ENCODE measurements at regions not wholly inside any gene's neighbourhood (a gene's known extent, or its start where the extent isn't known, plus 50 kb on each side); places are given as distances from the start of the nearest gene placed in this dataset.

DNA sequence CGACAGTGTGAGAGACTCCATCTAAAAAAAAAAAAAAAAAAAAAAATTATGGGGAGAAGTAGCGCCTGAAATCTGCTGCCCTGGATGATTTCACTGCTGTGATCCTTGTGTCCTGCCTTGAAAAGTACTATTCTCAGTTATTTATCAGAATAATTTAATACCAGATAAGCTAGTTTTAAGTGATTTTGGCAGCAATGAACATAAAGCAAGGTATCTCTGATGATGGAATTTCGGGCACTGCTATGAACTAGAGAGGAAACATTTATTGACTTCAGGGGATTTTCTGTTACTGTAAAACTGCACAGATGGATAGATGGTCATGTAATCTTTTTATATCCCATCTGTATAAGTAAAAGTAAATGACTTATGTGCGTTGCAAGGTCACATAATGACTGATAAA is 619.1 kb upstream of the ANKRD30A start:
- FAIRE-seq (no peak), DNase-seq (ENCODE audit: low read depth, low spot score) (no peak)
- Histone ChIP-seq H3K27ac (ENCODE audit: insufficient read depth, low read depth, low read length) (no peak overlapping the region), H3K27me3 (ENCODE audit: control insufficient read depth in 2 of 2, insufficient read depth in 2 of 2, low read length in 2 of 2) (peaks cover 2 to 9% of the 10 kb centered on the region in 2 experiments), H2AFZ (ENCODE audit: low read depth, low read length) (no peak overlapping the region), H3K9me3 (replicated peaks; ENCODE audit: control insufficient read depth, insufficient read depth, low read length) (no peaks in the 10 kb centered on the region), H3K4me3 (replicated peaks in 1 of 3; ENCODE audit: insufficient read depth in 1 of 3, low read depth in 1 of 3, low read length in 3 of 3) (no peak overlapping the region), H3K9ac (replicated peaks; ENCODE audit: extremely low read depth, insufficient read depth, low read length) (no peak overlapping the region), H3K4me1 (ENCODE audit: control insufficient read depth, extremely low read depth, insufficient read depth, low read length) (no peaks in the 10 kb centered on the region), H3K9me1 (replicated peaks; ENCODE audit: control insufficient read depth, extremely low read depth, insufficient read depth, low read length) (no peaks in the 10 kb centered on the region), H3K4me2 (ENCODE audit: insufficient read depth, low read length) (no peak overlapping the region), H4K20me1 (replicated peaks; ENCODE audit: control insufficient read depth, extremely low read depth, insufficient read depth, low read length) (no peaks in the 10 kb centered on the region), H3K36me3 (ENCODE audit: control insufficient read depth in 2 of 2, extremely low read depth in 1 of 2, insufficient read depth in 2 of 2, low read length in 2 of 2) (no peaks in the 10 kb centered on the region), H3K79me2 (ENCODE audit: control insufficient read depth, insufficient read depth, low read length) (no peaks in the 10 kb centered on the region)
- ChIA-PET POLR2A (interaction anchor here (0.7 kb wide), 1 partner anchor 128 kb away, joined by 7 read pairs; no protein-coding TSS in a partner anchor), CTCF (no interaction called here)
- TF ChIP-seq POLR2AphosphoS5 (IDR thresholded peaks at IDR 0.05; ENCODE audit: insufficient read depth, low read depth, low read length) (no peak), POLR2A (IDR thresholded peaks at IDR 0.05; ENCODE audit: low read depth, low read length) (no peak), EZH2 (IDR thresholded peaks at IDR 0.05; ENCODE audit: borderline replicate concordance, low read depth, low read length, severe bottlenecking) (no peak), JUN (IDR thresholded peaks at IDR 0.05; ENCODE audit: borderline replicate concordance, insufficient read depth, insufficient read length, low read depth) (no peak), GATA2 (IDR thresholded peaks at IDR 0.05; ENCODE audit: insufficient read depth, insufficient read length, low read depth, low read length) (no peak), FOS (IDR thresholded peaks at IDR 0.05; ENCODE audit: borderline replicate concordance, insufficient read depth, low read length) (no peak), MYC (IDR thresholded peaks at IDR 0.05; ENCODE audit: low read depth, low read length) (no peak)
- TF ChIP-seq, protein P1, sequence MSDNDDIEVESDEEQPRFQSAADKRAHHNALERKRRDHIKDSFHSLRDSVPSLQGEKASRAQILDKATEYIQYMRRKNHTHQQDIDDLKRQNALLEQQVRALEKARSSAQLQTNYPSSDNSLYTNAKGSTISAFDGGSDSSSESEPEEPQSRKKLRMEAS (IDR thresholded peaks at IDR 0.05; ENCODE audit: insufficient read depth, insufficient read length) = no peak
- TF ChIP-seq, protein P2, sequence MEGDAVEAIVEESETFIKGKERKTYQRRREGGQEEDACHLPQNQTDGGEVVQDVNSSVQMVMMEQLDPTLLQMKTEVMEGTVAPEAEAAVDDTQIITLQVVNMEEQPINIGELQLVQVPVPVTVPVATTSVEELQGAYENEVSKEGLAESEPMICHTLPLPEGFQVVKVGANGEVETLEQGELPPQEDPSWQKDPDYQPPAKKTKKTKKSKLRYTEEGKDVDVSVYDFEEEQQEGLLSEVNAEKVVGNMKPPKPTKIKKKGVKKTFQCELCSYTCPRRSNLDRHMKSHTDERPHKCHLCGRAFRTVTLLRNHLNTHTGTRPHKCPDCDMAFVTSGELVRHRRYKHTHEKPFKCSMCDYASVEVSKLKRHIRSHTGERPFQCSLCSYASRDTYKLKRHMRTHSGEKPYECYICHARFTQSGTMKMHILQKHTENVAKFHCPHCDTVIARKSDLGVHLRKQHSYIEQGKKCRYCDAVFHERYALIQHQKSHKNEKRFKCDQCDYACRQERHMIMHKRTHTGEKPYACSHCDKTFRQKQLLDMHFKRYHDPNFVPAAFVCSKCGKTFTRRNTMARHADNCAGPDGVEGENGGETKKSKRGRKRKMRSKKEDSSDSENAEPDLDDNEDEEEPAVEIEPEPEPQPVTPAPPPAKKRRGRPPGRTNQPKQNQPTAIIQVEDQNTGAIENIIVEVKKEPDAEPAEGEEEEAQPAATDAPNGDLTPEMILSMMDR (IDR thresholded peaks at IDR 0.05; ENCODE audit: extremely low read depth in 1 of 2, insufficient read depth in 1 of 2, low read depth in 1 of 2, low read length in 2 of 2) = no peak
- dilution Hi-C loops (cut with MboI; ENCODE audit: extremely low pct_ligation_motif_present, low sequenced_read_pairs) (no loop called here), intact Hi-C loops (cut with micrococcal nuclease) (no loop called here)
- BruUV-seq (replicated peaks) = no TSS peak

All from endothelial cell of umbilical vein (primary cell).